Liver (tissue), 7 donors: ENCODE measurements at regions not wholly inside any gene's neighbourhood (a gene's known extent, or its start where the extent isn't known, plus 50 kb on each side); places are given as distances from the start of the nearest gene placed in this dataset.

Experiments used
- DNase-seq: peaks from one replicate; pipeline ENCODE4 v3.0.0-alpha.2; 2017; ENCODE audit warnings: low spot score
- H3K27ac ChIP-seq, 2 donors: one replicate each; pipeline ENCODE4 v1.7.0; 2013; ENCODE audit warnings: inconsistent platforms in 2 of 2, low read length in 2 of 2, control low read depth in 1 of 2, low read depth in 1 of 2, mild to moderate bottlenecking in 1 of 2
- H3K27me3 ChIP-seq, 4 donors: one replicate each; pipeline versions ENCODE4 v1.6.1 to v1.7.0; 2013; ENCODE audit warnings: low read length in 3 of 4, inconsistent platforms in 1 of 4, mild to moderate bottlenecking in 1 of 4, moderate library complexity in 1 of 4; ENCODE audit not compliant: control insufficient read depth in 4 of 4, insufficient read depth in 4 of 4
- H3K36me3 ChIP-seq, 4 donors: one replicate each; pipeline versions ENCODE4 v1.6.1 to v1.7.0; 2013; ENCODE audit warnings: low read length in 3 of 4, mild to moderate bottlenecking in 3 of 4, low read depth in 1 of 4, moderate library complexity in 1 of 4; ENCODE audit not compliant: control insufficient read depth in 4 of 4, insufficient read depth in 3 of 4
- H3K4me1 ChIP-seq, 4 donors: one replicate each; pipeline versions ENCODE4 v1.6.1 to v1.7.0; 2013; ENCODE audit warnings: low read length in 3 of 4, mild to moderate bottlenecking in 3 of 4, moderate library complexity in 1 of 4; ENCODE audit not compliant: control insufficient read depth in 4 of 4, insufficient read depth in 4 of 4
- H3K4me3 ChIP-seq, 3 donors: one replicate each; pipeline versions ENCODE4 v1.6.1 to v1.7.0; 2013; ENCODE audit warnings: low read length in 3 of 3, control low read depth in 1 of 3, low read depth in 1 of 3, mild to moderate bottlenecking in 1 of 3
- H3K9ac ChIP-seq, 2 donors: one replicate each; pipeline ENCODE4 v1.7.0; 2013; ENCODE audit warnings: low read length in 2 of 2, mild to moderate bottlenecking in 2 of 2, moderate library complexity in 2 of 2, control low read depth in 1 of 2, low read depth in 1 of 2
- H3K9me3 ChIP-seq, 4 donors: one replicate each; pipeline versions ENCODE4 v1.6.1 to v1.7.0; 2013; ENCODE audit warnings: low read length in 3 of 4; ENCODE audit not compliant: control insufficient read depth in 4 of 4
- FOXA1 ChIP-seq: IDR thresholded peaks from 2 replicates; pipeline ENCODE4 v1.6.1; 2016; ENCODE audit warnings: antibody characterized with exemption
- FOXA2 ChIP-seq: IDR thresholded peaks from 2 replicates; pipeline ENCODE4 v1.6.1; 2016; ENCODE audit warnings: antibody characterized with exemption
- GABPA ChIP-seq, 2 donors: IDR thresholded peaks in 1 of 2; conservative IDR thresholded peaks in 1 of 2; 2 replicates each; pipeline ENCODE4 v1.6.1; 2016; ENCODE audit warnings: antibody characterized with exemption in 2 of 2, mild to moderate bottlenecking in 1 of 2, moderate library complexity in 1 of 2
- HNF4A ChIP-seq, 2 donors: conservative IDR thresholded peaks; 2 replicates each; pipeline ENCODE4 v1.6.1; 2016; ENCODE audit warnings: antibody characterized with exemption in 2 of 2, mild to moderate bottlenecking in 2 of 2
- HNF4G ChIP-seq: IDR thresholded peaks from 2 replicates; pipeline ENCODE4 v1.6.1; 2016; ENCODE audit warnings: antibody characterized with exemption
- MAX ChIP-seq: IDR thresholded peaks from 2 replicates; pipeline ENCODE4 v1.6.1; 2016; ENCODE audit warnings: antibody characterized with exemption
- NR2F2 ChIP-seq: IDR thresholded peaks from 2 replicates; pipeline ENCODE4 v1.6.1; 2016; ENCODE audit warnings: antibody characterized with exemption
- RAD21 ChIP-seq, 2 donors: IDR thresholded peaks; 2 replicates each; pipeline ENCODE4 v1.6.1; 2016; ENCODE audit warnings: antibody characterized with exemption in 2 of 2, mild to moderate bottlenecking in 2 of 2
- REST ChIP-seq: IDR thresholded peaks from 2 replicates; pipeline ENCODE4 v1.6.1; 2016; ENCODE audit warnings: antibody characterized with exemption, mild to moderate bottlenecking
- RXRA ChIP-seq, 2 donors: IDR thresholded peaks; 2 replicates each; pipeline ENCODE4 v1.6.1; 2017 to 2018; ENCODE audit warnings: antibody characterized with exemption in 2 of 2, mild to moderate bottlenecking in 1 of 2
- TAF1 ChIP-seq: conservative IDR thresholded peaks from 2 replicates; pipeline ENCODE4 v1.6.1; 2016; ENCODE audit warnings: antibody characterized with exemption, mild to moderate bottlenecking
- YY1 ChIP-seq: IDR thresholded peaks from 2 replicates; pipeline ENCODE4 v1.6.1; 2016; ENCODE audit warnings: antibody characterized with exemption, mild to moderate bottlenecking
- WGBS: extraction: QIAGEN DNeasy Blood & Tissue Kit; methylation state at CpG from one replicate; pipeline ENCODE4 v1.1.7; 2013; 5-methylcytosine and 5-hydroxymethylcytosine counted together
- donor health status: healthy.
- donor health status: healthy.
- donor health status: healthy.
- donor health status: healthy.

GRCh38 chr6:135118134-135118730 is 62.9 kb upstream of the MYB start:
- TF ChIP-seq NR2F2: no peak
- TF ChIP-seq RXRA (IDR thresholded peaks at IDR 0.05): no peak
- TF ChIP-seq FOXA2: no peak
- TF ChIP-seq FOXA1: no peak
- TF ChIP-seq HNF4G: no peak
- no peak for TF ChIP-seq TAF1
- 94% methylated on average over 5 of the region's 5 CpGs for WGBS
- no peak overlapping the region for H3K27ac ChIP-seq
- H3K9me3 ChIP-seq: no peaks in the 10 kb centered on the region
- H3K9ac ChIP-seq: no peak overlapping the region
- H3K36me3 ChIP-seq: no peaks in the 10 kb centered on the region
- H3K4me1 ChIP-seq: peaks cover 3 to 28% (median 8%) of the 10 kb centered on the region in 4 donors
- no peak overlapping the region for H3K4me3 ChIP-seq
- DNase-seq: no peak
- H3K27me3 ChIP-seq: no peaks in the 10 kb centered on the region

GRCh38 chr6:135117413-135117968 is 62.9 kb upstream of the HBS1L start:
- DNase-seq: no peak
- Histone ChIP-seq H3K27me3 (no peaks in the 10 kb centered on the region), H3K9ac (no peak overlapping the region), H3K9me3 (no peaks in the 10 kb centered on the region), H3K4me1 (peaks cover 0 to 22% (median 6%) of the 10 kb centered on the region in 4 donors), H3K36me3 (no peaks in the 10 kb centered on the region), H3K27ac (no peak overlapping the region), H3K4me3 (no peak overlapping the region)
- TF ChIP-seq REST (peak; percentile 5), HNF4A (conservative IDR thresholded peaks at IDR 0.05) (no peak), MAX (no peak), RXRA (IDR thresholded peaks at IDR 0.05) (peak in 1 of 2 donors; percentile 38), YY1 (peak; percentile 65)
- whole genome bisulfite sequencing: 39% methylated on average over 3 of the region's 3 CpGs

GRCh38 chr6:135116571-135116970 is 61.9 kb upstream of the HBS1L start:
- Histone ChIP-seq H3K4me1 (peaks cover 0 to 19% (median 2%) of the 10 kb centered on the region in 4 donors), H3K27me3 (no peaks in the 10 kb centered on the region), H3K9me3 (no peaks in the 10 kb centered on the region), H3K27ac (no peak overlapping the region), H3K36me3 (no peaks in the 10 kb centered on the region), H3K9ac (no peak overlapping the region), H3K4me3 (no peak overlapping the region)
- no peak for DNase-seq
- 75% methylated on average over 5 of the region's 5 CpGs for WGBS
- TF ChIP-seq HNF4G (no peak), FOXA2 (no peak), REST (no peak), RXRA (IDR thresholded peaks at IDR 0.05) (no peak), YY1 (no peak), FOXA1 (no peak), NR2F2 (no peak), RAD21 (IDR thresholded peaks at IDR 0.05) (no peak), GABPA (IDR thresholded peaks at IDR 0.05 in 1 of 2, conservative IDR thresholded peaks at IDR 0.05 in 1 of 2) (no peak), TAF1 (no peak)
